HG02571 (cell line): ENCODE measurements at regions not wholly inside any gene's neighbourhood (a gene's known extent, or its start where the extent isn't known, plus 50 kb on each side); places are given as distances from the start of the nearest gene placed in this dataset.

Source experiments
- ATAC-seq: cut with Tn5 transposase; IDR thresholded peaks from one replicate; pipeline ENCODE4 v1.9.1; 2021; ENCODE audit warnings: mild to moderate bottlenecking, moderate library complexity; ENCODE audit not compliant: unreplicated experiment

DNA sequence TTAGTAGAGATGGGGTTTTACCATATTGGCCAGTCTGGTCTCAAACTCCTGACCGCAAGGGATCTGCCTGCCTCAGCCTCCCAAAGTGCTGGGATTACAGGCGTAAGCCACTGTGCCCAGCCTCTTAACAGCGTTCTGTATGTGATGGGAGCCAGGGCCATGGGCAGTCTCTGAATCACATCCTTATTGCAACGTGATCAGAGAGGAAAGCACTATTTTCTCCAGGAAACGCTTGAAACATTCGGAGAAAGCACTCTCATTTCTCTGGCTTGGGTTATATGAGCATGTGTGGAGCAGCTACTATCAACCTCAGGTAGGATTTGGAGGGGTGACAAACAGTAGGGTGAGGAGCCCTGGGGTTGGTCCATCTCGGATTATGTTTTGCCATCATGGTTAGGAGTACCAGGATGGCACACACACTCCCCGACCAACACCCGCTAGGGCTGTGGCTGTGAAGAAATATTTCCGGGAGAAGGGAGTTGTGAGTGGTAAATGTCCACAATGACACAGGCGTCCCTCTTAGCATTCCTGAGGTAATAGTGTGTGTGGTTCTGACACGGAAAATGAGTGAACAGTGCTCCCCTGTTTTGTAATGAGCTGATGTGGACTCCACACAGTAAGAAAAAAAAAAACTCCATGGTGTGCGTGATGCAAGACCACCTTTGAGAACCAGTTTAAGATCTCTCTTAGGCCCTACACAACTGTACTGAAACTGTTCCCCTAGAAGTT is 406.2 kb upstream of the ZNF608 start:
- no peak for ATAC-seq

DNA sequence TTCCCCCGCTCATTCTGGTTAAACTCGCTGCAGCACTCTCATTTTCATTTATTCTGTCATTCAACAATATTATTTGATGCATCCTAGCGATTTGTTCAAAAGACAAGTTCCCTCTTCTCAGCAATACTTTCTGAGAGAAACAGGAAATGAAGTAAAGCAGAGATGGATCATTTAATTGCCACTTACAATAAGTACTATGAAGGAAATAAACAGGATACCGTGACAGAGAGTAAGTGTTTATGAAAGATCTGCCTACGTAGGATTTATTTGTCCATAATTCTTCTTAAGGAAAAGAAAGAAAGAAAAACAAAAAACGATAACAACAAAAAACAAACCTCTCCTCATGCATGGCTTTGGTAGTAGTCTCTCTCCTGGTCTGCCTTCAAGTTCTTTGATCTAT is 406.8 kb upstream of the ZNF608 start:
- ATAC-seq: no peak

DNA sequence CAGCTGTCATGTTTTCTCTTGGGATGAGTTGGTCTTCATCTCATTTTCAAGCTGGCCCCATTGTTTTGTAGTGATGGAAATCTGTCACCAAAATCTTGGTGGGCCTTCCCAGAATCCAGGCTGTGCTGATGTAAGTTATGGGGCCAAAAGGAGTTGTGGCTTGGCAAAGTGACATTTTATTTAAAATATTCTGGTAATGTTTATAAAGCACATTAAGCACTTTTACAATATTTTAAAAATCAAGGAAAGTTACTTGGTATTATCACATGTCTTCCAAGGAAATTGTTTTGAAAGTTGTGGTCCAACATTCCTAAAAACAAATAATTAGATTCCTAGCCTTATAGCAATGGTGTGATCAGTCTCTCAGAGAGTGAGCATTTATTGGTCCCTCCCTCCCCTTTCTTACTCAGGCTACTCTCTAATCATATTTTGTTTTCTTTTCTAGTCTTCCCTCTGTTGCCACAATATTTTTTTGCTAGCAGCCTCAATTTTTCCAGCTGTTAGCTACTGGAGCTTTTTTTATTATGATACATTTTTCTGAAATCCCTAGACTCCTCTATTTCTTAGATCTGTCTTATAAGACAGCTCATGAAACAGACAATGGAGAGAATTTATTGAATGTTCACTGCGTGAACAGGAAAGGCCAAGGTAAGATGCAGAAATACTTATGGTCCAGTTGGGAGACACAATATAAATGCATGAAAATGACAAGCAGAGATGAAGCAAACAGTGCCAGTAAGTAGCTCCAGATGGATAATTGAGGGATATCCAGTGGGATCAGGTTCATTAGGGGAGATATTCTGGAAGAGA is 408.1 kb upstream of the ZNF608 start:
- ATAC-seq: no peak

DNA sequence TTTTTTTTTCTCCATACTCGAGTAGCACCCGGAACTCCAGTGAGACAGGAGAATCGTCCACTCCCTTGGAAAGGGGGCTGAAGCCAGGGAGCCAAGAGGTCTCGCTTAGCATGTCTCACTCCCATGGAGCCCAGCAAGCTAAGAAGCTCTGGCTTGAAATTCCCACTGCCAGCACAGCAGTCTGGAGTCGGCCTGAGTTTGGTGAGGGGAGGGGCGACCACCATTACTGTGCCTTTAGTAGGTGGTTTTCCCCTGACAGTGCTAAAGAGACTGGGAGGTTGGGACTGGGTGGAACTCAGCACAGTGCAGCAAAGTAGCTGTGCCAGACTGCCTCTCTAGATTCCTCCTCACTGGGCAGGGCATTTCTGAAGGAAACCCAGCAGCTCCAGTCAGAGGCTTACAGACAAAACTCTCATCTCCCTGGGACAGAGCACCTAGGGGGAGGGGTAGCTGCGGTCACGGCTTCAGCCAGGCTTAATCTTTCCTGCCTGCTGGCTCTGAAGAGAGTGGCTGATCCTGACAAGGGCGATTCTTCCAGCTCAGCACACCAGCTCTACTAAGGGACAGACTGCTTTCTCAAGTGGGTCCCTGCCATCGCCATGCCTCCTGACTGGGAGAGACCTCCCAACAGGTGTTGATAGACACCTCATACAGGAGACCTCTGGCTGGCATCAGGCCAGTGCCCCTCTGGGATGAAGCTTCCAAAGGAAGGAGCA is 414.5 kb upstream of the ZNF608 start:
- ATAC-seq: no peak

DNA sequence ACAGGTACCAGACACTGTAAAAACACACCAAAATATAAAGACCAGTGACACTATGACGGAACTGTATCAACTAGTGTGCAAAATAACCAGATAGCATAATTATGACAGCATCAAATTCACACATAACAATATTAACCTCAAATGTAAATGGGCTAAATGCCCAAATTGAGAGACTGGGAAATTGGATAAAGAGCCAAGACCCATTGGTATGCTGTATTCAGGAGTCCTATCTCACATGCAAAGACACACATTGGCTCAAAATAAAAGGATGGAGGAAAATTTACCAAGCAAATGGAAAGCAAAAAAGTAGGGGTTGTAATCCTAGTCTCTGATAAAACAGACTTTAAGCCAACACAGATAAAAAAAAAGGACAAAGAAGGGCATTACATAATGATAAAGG is 416.3 kb upstream of the ZNF608 start:
- no peak for ATAC-seq

DNA sequence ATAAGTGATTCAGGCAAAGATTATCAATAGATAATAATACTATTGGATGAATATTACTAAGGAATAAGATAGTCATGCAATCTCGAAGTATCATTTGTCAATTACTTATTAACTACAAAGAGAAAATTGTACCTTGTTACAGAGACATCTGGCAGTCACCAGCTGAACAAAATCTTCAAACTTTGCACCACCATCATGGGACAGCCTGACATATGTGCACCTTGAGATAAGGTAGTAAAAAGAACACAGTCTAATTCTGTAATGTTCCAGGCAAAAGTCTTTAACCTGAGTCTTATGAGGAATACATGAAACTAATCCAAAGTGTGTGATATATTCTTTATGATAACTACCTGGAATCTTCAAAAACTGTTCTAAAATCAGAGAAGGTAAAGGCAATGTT is 423.0 kb upstream of the ZNF608 start:
- ATAC-seq: no peak

DNA sequence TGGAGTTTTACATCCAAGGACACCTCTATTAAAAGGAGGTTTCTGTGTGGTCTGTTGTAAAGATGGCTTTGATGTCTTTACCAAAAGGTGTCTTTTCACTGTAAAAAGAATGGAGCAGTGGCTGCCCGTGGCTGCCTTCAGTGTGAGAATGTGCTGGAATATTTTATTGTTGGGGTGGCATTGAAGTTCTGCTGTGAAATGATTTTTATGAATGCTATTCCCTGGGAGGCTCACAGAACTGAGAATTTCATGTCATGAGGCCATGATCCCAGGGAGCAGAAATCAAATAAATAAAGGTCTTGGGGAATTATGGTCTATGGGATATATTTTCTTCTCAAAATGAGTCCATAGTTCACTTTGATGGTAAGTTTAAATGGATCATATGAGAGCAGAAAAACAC is 425.2 kb upstream of the ZNF608 start:
- no peak for ATAC-seq

DNA sequence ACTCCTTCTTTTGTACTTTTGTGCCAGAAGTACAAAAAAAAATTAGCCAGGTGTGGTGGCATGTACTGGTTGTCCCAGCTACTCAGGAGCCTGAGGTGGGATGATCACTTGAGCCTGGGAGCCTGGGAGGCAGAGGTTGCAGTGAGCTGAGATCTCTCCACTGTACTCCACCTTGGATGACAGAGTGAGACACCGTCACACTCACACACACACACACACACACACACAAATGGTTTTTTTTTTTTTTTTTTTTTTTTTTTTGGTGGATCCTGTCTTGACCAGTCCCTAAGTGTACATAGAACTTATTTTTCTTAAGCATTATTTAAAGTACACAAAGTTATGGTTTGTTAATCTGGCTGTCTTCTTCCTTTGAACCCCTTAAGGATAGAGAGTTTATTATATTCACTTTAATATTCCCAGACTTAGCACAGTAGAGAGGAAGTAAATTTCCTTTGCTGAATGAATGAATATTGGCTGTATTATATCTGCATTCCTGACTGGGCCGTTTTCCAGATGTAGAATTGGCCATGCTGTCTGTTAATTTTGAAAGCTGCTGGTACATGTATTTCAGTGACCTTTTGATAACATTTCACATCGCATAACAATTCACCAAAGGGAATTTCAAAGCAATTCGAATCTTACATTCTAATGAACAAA is 429.0 kb upstream of the ZNF608 start:
- no peak for ATAC-seq

DNA sequence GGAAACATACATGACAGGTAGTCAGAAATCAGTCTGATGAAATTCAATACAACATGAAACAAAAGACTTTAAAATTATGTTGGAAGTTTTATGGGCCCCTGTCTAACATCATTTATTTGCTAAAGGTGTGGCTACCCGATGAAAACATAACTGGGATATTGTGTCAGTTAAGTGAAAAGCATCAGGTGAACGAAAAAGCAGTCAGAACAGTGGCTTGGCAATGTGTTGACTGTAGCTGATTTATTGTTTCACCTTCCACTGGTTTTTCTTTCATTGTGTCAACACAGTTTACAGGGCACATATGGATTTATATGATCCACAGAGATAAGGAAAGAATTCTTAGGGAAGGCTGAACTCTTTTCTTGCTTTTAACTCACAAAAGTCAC is 429.6 kb upstream of the ZNF608 start:
- ATAC-seq: no peak

DNA sequence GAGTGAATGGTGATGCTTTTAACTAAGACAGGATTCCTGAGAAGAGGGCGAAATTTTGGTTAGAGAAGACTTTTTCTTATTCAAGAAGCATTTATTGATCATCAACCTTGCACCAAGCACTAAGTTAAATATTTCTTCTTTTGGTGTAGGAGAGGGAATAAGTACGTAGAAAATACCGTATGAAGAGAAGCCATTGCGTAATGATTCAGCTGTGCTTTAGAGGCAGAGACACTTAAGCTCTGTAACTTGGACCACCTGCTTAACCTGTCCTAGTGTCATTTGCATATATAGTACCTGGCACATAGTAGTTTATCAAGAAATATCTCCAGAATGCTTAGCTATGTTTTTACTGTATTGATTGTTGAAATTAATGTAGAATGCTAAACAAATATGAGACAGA is 430.9 kb upstream of the ZNF608 start:
- no peak for ATAC-seq

DNA sequence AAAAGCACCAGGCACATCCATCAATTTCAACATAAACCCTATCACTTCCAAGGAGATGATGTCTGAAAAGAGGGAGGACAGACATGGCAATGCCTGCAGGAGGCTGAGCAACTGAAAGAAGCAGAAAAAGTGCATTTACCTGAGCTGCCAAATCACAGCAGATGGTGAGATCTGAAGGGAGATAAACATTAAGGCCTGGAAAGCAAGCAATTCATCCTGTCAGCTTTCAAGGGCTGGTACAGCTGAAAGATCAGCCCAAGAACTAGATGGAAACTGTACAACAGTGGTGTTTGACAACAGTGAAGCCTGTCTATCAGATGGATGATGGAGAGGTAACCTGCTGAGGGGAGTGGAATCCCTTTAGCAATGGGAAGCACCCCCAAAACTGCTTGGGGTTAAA is 433.2 kb upstream of the ZNF608 start:
- no peak for ATAC-seq

DNA sequence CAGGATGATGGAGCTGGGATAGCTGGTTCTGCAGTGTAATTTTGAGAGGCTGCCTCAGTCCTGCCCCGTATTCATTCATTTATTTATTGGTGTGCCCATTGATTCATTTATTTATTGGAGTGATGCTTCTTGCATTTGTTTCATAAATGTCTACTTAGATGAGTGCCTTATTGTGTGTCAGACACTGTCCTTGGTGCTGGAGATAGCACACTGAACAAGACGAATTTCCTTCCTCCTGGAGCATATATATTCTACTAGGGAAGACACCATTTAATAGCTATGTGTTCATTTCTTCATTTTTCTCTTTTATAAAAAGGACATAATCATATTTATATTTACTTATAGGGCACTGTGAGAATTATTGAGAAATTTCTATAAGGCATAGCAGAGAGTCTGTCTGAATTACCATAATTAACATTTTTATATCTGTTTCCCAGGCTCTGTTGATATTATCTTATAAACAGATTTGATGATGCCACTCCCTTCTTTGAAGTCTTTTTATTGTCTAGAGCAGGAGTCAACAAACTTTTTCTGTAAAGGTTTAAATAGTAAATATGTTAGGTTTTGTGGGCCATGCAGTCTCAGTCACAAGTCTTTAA is 433.9 kb upstream of the ZNF608 start:
- no peak for ATAC-seq

DNA sequence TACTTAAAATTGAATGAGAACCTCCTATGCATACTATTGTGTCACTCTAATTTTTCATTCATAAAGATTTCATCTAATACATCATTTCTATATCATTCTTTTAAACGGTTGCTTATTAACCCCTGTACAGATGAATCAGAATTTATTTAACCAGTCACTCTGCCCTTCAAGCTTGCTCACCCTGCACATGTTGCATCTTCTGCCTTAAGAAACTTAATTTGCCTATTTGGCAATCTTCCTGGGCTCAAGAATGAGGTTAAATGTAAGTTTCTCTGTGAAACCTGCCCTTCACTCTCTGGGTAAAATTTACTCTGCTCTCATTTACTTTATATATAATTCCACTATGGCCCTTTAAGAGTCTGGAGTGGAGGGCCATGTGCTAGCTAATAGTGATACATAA is 434.7 kb upstream of the ZNF608 start:
- ATAC-seq: no peak

DNA sequence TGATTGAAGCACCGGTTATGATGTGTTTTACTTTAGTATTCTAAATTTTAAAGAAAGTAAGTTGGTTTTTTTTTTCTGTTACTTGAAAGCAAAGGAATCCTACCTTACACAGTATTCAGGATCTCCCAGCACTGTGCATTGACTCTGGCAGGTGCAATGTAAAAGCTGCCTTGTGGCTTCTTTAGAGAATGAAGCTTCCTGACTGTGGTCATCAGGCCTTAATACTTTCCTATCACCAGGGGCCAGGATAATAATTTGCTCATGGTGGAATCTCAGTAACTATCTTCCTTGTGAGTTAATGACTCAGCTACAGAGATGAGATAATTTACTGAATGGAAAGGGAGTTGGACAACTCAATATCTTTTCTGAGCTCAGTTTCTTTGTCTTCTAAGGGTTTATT is 435.5 kb upstream of the ZNF608 start:
- ATAC-seq: no peak

DNA sequence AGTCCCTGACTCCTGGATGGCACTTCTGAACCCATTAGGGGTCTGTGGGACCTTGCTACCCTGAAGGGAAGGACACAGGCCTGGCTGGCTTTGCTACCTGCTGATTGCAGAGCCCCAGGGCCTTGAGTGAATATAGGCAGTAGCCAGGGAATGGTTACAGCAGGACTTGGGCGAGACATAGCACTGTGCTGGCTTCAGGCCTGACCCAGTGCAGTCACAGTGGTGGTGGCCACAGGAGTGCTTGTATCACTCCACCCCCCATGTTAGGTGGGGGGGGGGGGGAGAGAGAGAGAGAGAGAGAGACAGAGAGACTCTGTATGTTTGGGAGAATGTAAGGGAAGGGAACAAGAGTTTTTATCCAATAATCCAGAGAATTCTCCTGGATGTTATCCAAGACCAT is 439.3 kb upstream of the ZNF608 start:
- no peak for ATAC-seq

DNA sequence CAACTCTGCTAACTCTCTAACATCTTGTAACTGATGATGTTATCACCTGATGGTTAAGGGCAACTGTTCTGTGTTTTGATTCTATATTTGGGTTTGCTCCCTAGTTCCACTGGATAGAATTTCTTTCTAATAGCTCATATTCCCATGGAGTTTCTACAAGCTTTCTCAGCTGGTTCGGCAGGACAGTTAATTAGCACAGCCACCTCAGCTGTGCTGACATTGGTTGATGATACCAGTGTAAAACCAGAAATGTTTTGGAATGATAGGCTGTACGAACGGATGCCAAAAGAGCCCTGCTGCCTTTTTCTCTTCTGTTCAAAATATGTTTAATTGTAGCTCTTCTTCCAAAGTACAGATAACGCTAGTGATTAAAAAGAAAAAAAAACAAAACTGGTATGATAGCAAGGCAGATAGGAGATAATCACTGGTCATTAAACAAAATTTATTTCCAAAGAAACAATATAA is 440.5 kb upstream of the ZNF608 start:
- ATAC-seq: no peak

DNA sequence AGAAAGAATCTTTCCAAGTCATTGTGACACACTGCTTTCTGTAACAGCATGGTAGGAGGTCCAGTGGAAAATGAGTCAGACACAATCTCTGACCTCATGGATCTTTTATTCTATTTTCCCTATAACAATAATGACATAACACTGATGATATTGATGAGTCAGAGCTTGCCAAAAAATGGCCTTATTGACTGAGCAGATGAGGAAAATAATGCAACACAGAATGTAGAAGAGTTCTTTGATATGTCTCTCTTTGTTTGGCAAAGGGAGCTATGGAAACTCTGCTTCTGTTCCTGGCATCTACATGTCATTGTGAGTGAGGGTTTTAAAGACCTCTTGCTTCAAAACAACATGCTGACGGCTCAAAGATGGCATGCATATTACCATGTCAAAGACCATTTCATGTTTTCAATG is 443.1 kb upstream of the ZNF608 start:
- no peak for ATAC-seq

DNA sequence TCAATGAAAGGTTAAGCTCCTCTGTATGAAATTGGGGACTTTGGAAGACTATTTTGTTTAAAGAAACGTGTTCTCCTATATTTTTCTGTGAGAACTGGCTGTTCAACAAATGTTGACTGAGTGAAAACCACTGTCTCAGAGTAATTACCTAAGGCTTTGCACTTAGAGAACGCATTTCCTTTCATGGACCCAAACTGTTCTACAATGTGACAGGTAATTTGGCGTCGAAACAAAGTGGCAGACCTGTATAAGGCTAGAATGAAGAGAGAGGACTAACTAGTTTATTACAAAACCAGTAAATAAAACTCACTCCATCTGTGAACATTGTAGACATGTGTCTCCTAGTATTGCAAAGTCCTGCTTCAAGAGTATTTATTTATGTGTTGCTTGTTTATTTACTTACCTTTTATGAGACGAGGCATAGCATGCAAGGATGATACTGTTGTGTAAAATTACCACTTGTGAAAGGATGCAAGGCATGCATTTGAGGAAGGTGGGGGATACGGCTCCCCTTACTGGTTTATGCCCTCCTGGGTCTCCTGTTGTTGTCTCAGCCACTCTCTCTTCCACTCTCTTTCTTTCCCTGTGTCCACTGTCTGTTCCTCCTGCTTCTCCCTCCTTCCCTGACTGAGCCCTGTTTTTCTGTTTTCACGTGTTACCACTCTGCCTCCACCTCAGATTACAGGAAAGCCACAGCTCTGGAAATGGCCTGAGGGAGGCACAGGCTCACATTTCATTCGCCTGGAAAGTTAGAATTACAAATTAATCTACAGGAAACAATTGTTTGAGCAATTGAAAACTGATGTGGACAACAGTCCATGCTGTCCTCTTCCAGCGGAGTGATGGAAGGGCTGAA is 444.0 kb upstream of the ZNF608 start:
- no peak for ATAC-seq

DNA sequence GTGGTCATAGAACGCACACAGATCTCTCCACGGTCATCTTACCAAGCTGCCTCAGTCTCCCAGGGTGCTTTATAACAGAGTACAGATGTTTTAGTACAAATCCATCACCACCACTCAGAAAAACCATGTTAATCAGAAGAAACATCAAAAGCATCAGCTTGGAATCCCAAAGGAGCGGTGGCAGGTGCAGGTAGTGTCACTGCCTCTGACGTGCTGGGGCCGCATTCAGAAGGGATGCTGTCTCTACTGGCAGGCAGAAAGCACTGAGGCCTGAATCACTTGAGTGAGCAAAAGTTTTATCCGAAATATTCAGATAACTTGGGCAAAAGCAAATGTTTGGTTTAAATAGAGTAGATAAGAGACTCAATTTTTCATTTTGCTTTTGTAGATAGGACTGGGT is 448.4 kb upstream of the ZNF608 start:
- ATAC-seq: no peak
